H54 (cell line): ENCODE measurements at regions not wholly inside any gene's neighbourhood (a gene's known extent, or its start where the extent isn't known, plus 50 kb on each side); places are given as distances from the start of the nearest gene placed in this dataset.
"Not testable (repeated sequence)": the region's sequence is repeated elsewhere in the genome, so short reads cannot be mapped to it uniquely, and the experiment has no call there.

Experiments
- DNase-seq: peaks from one replicate; pipeline ENCODE4 v3.0.0; 2011; ENCODE audit warnings: low spot score, mixed read lengths; ENCODE audit not compliant: insufficient read length
- FAIRE-seq: peaks from 3 replicates; lab custom pipeline; 2011; peaks lifted over from hg19 to GRCh38; lab: Jason Lieb, UNC
- POLR2A ChIP-seq: IDR thresholded peaks from 2 replicates; pipeline ENCODE4 v1.6.1; 2011; ENCODE audit warnings: low read depth, mild to moderate bottlenecking, low read length

DNA sequence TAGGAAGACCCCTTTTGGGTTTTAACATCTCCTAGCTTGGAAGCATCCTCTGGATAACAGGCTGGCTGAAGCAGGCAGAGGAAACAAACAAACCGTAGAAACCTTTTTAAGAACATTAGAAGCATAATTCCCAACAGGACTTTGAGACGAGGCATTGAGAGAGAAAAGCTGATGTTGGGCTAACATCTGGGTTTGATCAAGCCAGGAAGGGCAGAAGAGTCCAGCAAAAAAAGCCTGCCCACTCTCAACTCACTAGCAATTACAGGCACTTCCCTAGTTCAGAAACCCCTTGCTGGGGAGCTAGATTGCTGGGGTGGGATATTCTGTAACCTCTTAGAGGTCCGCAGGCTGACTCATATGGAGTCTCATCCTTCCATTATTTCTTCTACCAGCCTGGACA lies 75.4 kb upstream of the CTNNA1 start:
- no peak for TF ChIP-seq POLR2A
- FAIRE-seq (no peak), DNase-seq (no peak)

- no peak for TF ChIP-seq POLR2A
- DNase-seq (no peak), FAIRE-seq (no peak)
Measured at GRCh38 chr5:138676556-138677193, 76.5 kb upstream of the CTNNA1 start.

- no peak for FAIRE-seq
- no peak for TF ChIP-seq POLR2A
- no peak for DNase-seq
Measured at GRCh38 chr5:138676002-138676401, 77.2 kb upstream of the CTNNA1 start.

- DNase-seq (no peak), FAIRE-seq (no peak)
- no peak for TF ChIP-seq POLR2A
Measured at GRCh38 chr5:138668451-138669380, 84.5 kb upstream of the CTNNA1 start.

DNA sequence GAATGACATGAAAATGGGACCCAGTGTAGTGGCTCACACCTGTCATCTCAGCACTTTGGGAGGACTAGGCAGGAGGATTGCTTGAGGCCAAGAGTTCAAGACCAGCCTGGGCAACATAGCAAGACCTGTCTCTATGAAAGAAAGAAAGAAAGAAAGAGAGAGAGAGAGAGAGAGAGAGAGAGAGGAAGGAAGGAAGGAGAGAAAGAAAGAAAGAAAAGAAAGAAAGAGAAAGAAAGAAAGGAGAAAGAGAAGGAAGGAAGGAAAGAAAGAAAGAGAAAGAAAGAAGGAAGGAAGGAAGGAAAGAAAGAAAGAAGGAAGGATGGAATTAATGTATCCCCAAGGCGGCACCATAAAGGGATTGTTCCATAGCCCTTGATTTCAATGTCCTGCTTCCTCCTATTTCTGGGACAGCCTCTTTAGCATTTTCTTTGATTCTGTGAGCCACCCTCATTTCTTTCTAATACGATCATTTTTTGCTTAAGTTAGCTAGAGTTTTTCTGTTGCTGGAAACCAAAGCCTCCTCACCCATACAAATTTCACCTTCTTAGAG lies 85.4 kb upstream of the CTNNA1 start:
- FAIRE-seq, DNase-seq: not testable (repeated sequence)

GRCh38 chr5:138666226-138666742 lies 86.9 kb upstream of the CTNNA1 start:
- FAIRE-seq (no peak), DNase-seq (no peak)
- no peak for TF ChIP-seq POLR2A

- no peak for FAIRE-seq
Measured at GRCh38 chr5:138665261-138665660, 88.0 kb upstream of the CTNNA1 start.

DNA sequence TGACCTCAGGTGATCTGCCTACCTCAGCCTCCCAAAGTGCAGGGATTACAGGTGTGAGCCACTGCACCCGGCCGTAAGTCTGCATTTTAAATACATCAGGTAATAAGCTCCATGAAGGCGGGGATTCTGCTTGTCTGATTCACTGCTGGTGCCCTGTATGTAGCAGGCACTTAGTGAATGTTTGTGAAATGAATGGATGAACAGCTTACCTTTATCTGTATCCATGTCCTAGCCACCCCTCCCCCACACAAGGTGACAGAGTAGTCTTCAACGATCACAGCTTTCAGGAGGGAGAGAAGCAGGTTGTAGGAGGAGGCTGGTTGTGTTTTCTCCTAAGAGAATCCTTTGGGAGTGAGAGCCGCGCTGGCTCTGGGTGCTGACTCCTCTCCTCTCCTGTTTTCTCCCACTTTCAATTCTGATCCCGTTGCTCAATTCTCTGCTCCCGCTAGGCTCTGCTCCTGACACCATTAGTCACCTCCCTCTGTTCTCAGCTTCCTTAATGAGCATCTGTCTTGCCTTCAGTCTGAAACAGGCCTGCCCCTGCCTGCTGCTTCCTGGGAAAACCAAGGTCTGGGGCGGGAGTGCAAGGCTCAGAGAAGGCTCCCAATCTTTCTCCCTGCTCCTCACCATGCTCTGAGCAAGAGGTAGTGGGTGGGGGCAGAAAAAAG lies 88.8 kb upstream of the CTNNA1 start:
- DNase-seq (no peak), FAIRE-seq (no peak)
- no peak for TF ChIP-seq POLR2A

More at GRCh38 chr5:138665261-138665660, 88.0 kb upstream of the CTNNA1 start:
- DNase-seq: no peak
- TF ChIP-seq POLR2A: no peak

DNA sequence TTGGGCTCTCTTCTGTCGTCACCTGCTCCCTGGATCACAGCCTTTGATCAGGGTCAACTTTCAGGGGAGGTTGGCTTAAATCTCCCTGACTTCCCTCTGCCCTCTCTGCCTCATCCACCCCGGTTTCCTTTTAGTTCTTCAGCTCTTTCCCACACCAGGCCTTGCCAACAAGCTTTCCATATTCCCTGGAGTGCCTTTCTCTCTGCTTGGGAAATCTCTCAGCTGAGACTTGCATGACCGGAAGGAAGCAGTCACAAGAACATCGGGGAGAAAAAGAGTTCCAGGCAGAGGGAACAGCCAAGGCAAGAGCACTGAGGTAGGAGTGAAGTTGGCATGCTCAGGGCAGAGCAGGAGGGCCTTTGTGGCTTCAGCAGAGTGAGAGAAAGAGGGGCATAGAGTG lies 88.4 kb upstream of the HSPA9 start:
- no peak for DNase-seq
- FAIRE-seq: no peak
- TF ChIP-seq POLR2A: no peak

GRCh38 chr5:138663009-138663408 lies 87.8 kb upstream of the HSPA9 start:
- FAIRE-seq (no peak), DNase-seq (no peak)
- no peak for TF ChIP-seq POLR2A

DNA sequence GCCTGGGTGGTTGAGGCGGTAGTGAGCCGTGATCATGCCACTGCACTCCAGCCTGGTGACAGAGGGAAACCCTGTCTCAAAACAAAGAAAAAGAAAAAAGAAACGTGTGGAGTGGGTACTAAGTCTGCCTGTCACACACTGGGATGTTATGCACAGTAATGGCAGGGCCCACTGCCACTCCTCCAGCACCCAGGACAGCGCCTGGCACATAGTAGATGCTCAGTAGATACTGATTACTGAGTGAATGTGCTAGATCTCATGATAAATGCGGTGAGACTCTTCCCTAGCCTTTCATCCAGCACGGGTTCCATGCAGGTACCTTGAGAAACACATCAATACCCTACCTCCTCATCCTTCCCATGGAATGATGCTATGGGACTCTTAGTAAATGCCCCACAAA lies 87.4 kb upstream of the HSPA9 start:
- DNase-seq (no peak), FAIRE-seq (no peak)
- no peak for TF ChIP-seq POLR2A

DNA sequence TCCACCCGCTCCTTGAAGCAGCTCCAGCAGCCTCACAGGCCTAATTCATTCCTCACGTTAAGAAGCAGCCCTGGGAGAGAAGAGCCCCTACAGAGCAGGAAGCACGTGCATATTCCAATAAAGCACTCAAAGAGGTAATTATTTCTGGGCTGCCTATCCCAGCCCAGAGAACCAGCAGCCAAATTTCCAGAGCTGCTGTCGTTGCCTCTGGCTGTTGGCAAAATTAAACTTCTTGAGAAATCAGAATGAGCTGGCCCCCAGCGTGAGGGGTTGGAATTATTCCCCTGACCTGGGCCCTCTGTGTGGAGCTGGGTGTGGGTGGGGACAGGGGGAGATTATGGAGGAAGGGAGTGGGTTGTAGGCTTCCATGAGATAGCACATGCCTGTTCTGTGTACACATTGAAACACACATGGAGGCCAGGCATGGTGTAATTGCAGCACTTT lies 86.8 kb upstream of the HSPA9 start:
- DNase-seq (no peak), FAIRE-seq (no peak)
- no peak for TF ChIP-seq POLR2A

GRCh38 chr5:138661291-138661960 lies 86.2 kb upstream of the HSPA9 start:
- DNase-seq: no peak
- no peak for FAIRE-seq
- no peak for TF ChIP-seq POLR2A
